Neuronal stem cell (in vitro differentiated cells): ENCODE measurements at regions not wholly inside any gene's neighbourhood (a gene's known extent, or its start where the extent isn't known, plus 50 kb on each side); places are given as distances from the start of the nearest gene placed in this dataset.

ENCODE experiments used
- DNase-seq: peaks from one replicate; pipeline ENCODE4 v3.0.0-alpha.2; 2013; ENCODE audit warnings: low spot score
- H2AFZ ChIP-seq: one replicate; pipeline ENCODE4 v1.6.1; 2013; ENCODE audit warnings: mild to moderate bottlenecking, low read length, inconsistent platforms
- H2AK5ac ChIP-seq: 2 replicates; pipeline ENCODE4 v1.6.1; 2013; ENCODE audit warnings: low read depth, mild to moderate bottlenecking, inconsistent platforms, low read length, moderate library complexity, mixed read lengths
- H2BK120ac ChIP-seq: 2 replicates; pipeline ENCODE4 v1.6.1; 2013; ENCODE audit warnings: low read depth, mild to moderate bottlenecking, inconsistent platforms, low read length, moderate library complexity, mixed read lengths
- H2BK12ac ChIP-seq: one replicate; pipeline ENCODE4 v1.6.1; 2013; ENCODE audit warnings: low read length, inconsistent platforms
- H2BK15ac ChIP-seq: 2 replicates; pipeline ENCODE4 v1.6.1; 2013; ENCODE audit warnings: mild to moderate bottlenecking, low read length, inconsistent platforms, mixed read lengths
- H2BK5ac ChIP-seq: one replicate; pipeline ENCODE4 v1.6.1; 2013; ENCODE audit warnings: inconsistent platforms, mild to moderate bottlenecking, low read length, moderate library complexity
- H3K14ac ChIP-seq: one replicate; pipeline ENCODE4 v1.6.1; 2013; ENCODE audit warnings: low read length, inconsistent platforms
- H3K18ac ChIP-seq: 2 replicates; pipeline ENCODE4 v1.6.1; 2013; ENCODE audit warnings: low read length, inconsistent platforms
- H3K23ac ChIP-seq: 2 replicates; pipeline ENCODE4 v1.6.1; 2013; ENCODE audit warnings: low read depth, mild to moderate bottlenecking, mixed read lengths, low read length, inconsistent platforms; ENCODE audit not compliant: poor library complexity
- H3K27ac ChIP-seq: replicated peaks from 3 replicates; pipeline ENCODE4 v1.5.1; 2013; ENCODE audit warnings: low read length, inconsistent platforms
- H3K27me3 ChIP-seq, 3 experiments: 2 replicates each; pipeline ENCODE4 v1.6.1; 2013; ENCODE audit warnings: low read length in 3 of 3, mild to moderate bottlenecking in 2 of 3, inconsistent platforms in 1 of 3, low read depth in 1 of 3, mixed read lengths in 1 of 3, moderate library complexity in 1 of 3; ENCODE audit not compliant: control insufficient read depth in 3 of 3, insufficient read depth in 3 of 3
- H3K36me3 ChIP-seq, 2 donors: replicated peaks in 1 of 2; 2 replicates each; pipeline ENCODE4 v1.6.1; 2013; ENCODE audit warnings: low read length in 2 of 2; ENCODE audit not compliant: control insufficient read depth in 2 of 2, insufficient read depth in 2 of 2
- H3K4ac ChIP-seq: 2 replicates; pipeline ENCODE4 v1.6.1; 2013; ENCODE audit warnings: inconsistent platforms, mild to moderate bottlenecking, low read length, moderate library complexity
- H3K4me1 ChIP-seq, 2 donors: 1 replicate in 1 of 2; 2 replicates in 1 of 2; pipeline ENCODE4 v1.6.1; 2013; ENCODE audit warnings: low read length in 2 of 2, low read depth in 1 of 2; ENCODE audit not compliant: control insufficient read depth in 2 of 2, insufficient read depth in 1 of 2
- H3K4me2 ChIP-seq: one replicate; pipeline ENCODE4 v1.6.1; 2013; ENCODE audit warnings: mild to moderate bottlenecking, low read length, inconsistent platforms; ENCODE audit not compliant: insufficient read depth, poor library complexity, severe bottlenecking
- H3K4me3 ChIP-seq, 2 donors: 2 replicates each; pipeline ENCODE4 v1.5.1; 2013; ENCODE audit warnings: low read length in 2 of 2, mild to moderate bottlenecking in 2 of 2, inconsistent platforms in 1 of 2, moderate library complexity in 1 of 2
- H3K79me1 ChIP-seq: one replicate; pipeline ENCODE4 v1.6.1; 2013; ENCODE audit warnings: low read depth, mild to moderate bottlenecking, inconsistent platforms, low read length, moderate library complexity
- H3K9ac ChIP-seq: one replicate; pipeline ENCODE4 v1.6.1; 2013; ENCODE audit warnings: mild to moderate bottlenecking, low read depth, low read length, inconsistent platforms; ENCODE audit not compliant: poor library complexity
- H3K9me3 ChIP-seq, 2 donors: replicated peaks in 1 of 2; 2 replicates each; pipeline versions ENCODE3 to v1.6.1; 2013; ENCODE audit warnings: low read length in 2 of 2, mild to moderate bottlenecking in 2 of 2, inconsistent platforms in 1 of 2, low read depth in 1 of 2, mixed read lengths in 1 of 2, moderate library complexity in 1 of 2; ENCODE audit not compliant: control insufficient read depth in 2 of 2, insufficient read depth in 1 of 2
- H4K8ac ChIP-seq: one replicate; pipeline ENCODE4 v1.6.1; 2013; ENCODE audit warnings: low read depth, mild to moderate bottlenecking, inconsistent platforms, low read length, moderate library complexity
- H4K91ac ChIP-seq: one replicate; pipeline ENCODE4 v1.6.1; 2013; ENCODE audit warnings: low read length, low read depth, mild to moderate bottlenecking, inconsistent platforms; ENCODE audit not compliant: poor library complexity
- WGBS, 2 donors: extraction: QIAGEN DNeasy Blood & Tissue Kit; methylation state at CpG; one replicate each; pipeline ENCODE4 v1.1.7; 2013; ENCODE audit warnings: missing lambda C conversion rate in 2 of 2, mixed read lengths in 1 of 2; ENCODE audit not compliant: insufficient read length in 2 of 2, insufficient replicate concordance in 1 of 2; ENCODE audit errors: extremely low coverage in 2 of 2; 5-methylcytosine and 5-hydroxymethylcytosine counted together

DNA sequence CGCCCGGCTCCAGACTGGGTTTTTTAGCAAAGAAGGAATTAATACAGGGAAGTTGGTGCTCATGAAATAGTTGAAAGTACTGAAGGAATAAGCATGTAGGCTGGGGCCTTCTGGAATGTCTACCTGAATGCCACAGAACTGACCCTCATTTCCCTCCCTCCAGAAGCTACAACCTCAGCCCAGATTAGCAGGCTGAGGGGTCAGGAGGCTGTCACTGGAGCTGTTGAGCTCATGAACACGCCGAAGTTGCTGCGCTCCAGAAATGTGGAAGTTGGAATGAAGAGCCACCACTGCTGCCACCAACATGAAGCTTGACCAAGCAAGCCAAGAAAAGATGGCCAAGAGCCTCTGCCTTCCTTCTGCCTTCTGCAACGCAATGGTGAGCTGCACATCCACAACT lies 52.2 kb upstream of the KMT2E start:
- Histone ChIP-seq H4K91ac (no peak overlapping the region), H3K18ac (no peak overlapping the region), H2BK120ac (no peak overlapping the region), H3K9ac (no peak overlapping the region), H3K4me2 (no peak overlapping the region), H3K27me3 (no peaks in the 10 kb centered on the region), H4K8ac (no peak overlapping the region), H2BK12ac (no peak overlapping the region), H3K4me3 (no peak overlapping the region), H3K79me1 (no peaks in the 10 kb centered on the region), H2AFZ (no peak overlapping the region), H2BK5ac (no peak overlapping the region), H3K27ac (no peak overlapping the region), H2AK5ac (no peak overlapping the region), H3K9me3 (peaks cover 2 to 11% of the 10 kb centered on the region in 2 donors), H2BK15ac (no peak overlapping the region), H3K23ac (no peak overlapping the region), H3K14ac (no peak overlapping the region), H3K4ac (no peak overlapping the region), H3K4me1 (peaks cover 0 to 2% of the 10 kb centered on the region in 2 donors), H3K36me3 (no peaks in the 10 kb centered on the region)
- no peak for DNase-seq
- WGBS, 2 donors = no CpG with 5 or more reads among the region's 6 CpGs

DNA sequence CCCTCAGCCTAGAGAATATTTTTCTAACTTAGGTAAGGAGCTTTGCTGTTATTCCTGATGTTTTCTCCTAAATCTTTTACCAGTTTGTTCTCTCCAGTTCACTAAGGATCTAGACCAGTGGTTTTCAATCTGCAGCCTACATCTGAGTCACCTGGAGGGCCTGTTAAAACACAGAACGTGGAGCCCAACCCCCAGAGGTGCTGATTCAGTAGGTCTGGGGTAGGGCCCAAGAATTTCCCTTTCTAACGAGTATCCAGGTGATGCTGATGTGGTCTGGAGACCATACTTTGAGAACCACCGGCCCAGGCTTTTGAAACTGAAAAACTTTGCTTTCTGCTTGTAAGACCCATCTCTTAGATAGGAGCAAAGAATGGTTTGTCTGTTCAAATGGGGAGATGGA lies 51.2 kb upstream of the KMT2E start:
- Histone ChIP-seq H3K9ac (no peak overlapping the region), H3K79me1 (no peaks in the 10 kb centered on the region), H2AFZ (no peak overlapping the region), H3K36me3 (no peaks in the 10 kb centered on the region), H3K18ac (no peak overlapping the region), H3K4me2 (no peak overlapping the region), H2AK5ac (no peak overlapping the region), H3K27me3 (no peaks in the 10 kb centered on the region), H3K14ac (no peak overlapping the region), H2BK5ac (no peak overlapping the region), H2BK12ac (no peak overlapping the region), H3K27ac (no peak overlapping the region), H3K4me1 (peaks cover 0 to 2% of the 10 kb centered on the region in 2 donors), H3K4ac (no peak overlapping the region), H4K91ac (no peak overlapping the region), H4K8ac (no peak overlapping the region), H3K23ac (no peak overlapping the region), H3K9me3 (peaks cover 2 to 11% of the 10 kb centered on the region in 2 donors), H2BK15ac (no peak overlapping the region), H2BK120ac (no peak overlapping the region), H3K4me3 (no peak overlapping the region)
- WGBS, 2 donors = no CpG with 5 or more reads among the region's 3 CpGs
- no peak for DNase-seq

DNA sequence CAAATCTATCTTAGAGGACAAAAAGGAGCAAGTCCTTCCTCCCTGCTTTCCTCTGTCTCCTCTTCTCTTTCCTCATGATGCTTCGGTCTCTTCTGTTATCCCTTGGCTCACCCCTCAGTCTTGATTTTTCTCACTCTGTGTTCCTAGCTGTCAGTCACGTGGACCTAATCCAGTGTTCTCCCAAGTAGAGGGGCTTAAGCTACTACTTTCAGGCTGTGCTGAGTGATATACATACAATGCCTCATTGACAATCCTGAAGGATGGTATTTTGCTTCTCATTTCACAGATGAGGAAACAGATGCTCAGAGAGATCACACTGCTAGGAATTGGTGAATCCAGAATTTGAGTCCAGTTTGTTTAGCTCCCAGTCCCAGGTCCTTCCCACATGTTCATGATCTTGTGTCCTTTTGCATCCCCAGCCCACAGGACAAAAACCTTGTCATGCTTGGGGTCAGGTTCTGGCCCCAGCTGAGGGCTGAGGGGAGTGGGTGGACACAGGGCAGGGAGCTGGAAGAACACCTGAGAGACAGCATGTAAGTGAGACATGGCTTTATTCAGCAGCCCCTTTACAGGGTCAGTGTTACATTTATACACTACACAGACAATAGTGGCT lies 50.5 kb upstream of the KMT2E start:
- no peak overlapping the region for H2AK5ac ChIP-seq
- no peak overlapping the region for H2AFZ ChIP-seq
- H3K23ac ChIP-seq = no peak overlapping the region
- H3K14ac ChIP-seq = no peak overlapping the region
- no peak overlapping the region for H3K18ac ChIP-seq
- H3K79me1 ChIP-seq = no peaks in the 10 kb centered on the region
- H2BK5ac ChIP-seq = no peak overlapping the region
- peaks cover 0 to 1% of the 10 kb centered on the region in 2 donors for H3K4me1 ChIP-seq
- H3K27me3 ChIP-seq = no peaks in the 10 kb centered on the region
- DNase-seq = no peak
- H2BK12ac ChIP-seq = no peak overlapping the region
- no peak overlapping the region for H2BK15ac ChIP-seq
- H4K8ac ChIP-seq = no peak overlapping the region
- no peak overlapping the region for H3K4ac ChIP-seq
- no peak overlapping the region for H3K4me3 ChIP-seq
- no peak overlapping the region for H4K91ac ChIP-seq
- no peaks in the 10 kb centered on the region for H3K36me3 ChIP-seq
- peaks cover 2 to 11% of the 10 kb centered on the region in 2 donors for H3K9me3 ChIP-seq
- no CpG with 5 or more reads among the region's 2 CpGs for WGBS, 2 donors
- no peak overlapping the region for H3K27ac ChIP-seq
- no peak overlapping the region for H3K4me2 ChIP-seq
- H3K9ac ChIP-seq = no peak overlapping the region
- no peak overlapping the region for H2BK120ac ChIP-seq

DNA sequence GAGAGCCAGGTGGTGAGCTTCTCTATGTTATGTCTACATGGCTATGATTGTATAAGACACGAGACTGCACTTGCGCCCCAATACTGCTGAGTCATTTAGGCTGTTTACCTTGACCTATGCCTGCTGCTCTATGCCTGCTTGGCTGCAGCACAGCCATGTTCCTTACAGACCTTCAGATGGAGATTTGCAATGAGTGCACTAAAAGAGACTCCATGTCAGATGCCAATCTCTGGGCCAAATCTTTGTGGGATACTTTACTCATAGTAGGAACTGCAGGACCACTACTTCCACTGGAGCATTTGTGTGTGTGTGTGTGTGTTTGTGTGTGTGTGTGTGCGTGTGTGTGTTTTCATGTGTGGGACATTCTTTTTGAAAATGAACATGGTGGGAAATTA lies 50.0 kb upstream of the KMT2E start:
- no peak overlapping the region for H2AK5ac ChIP-seq
- no peak overlapping the region for H2BK5ac ChIP-seq
- H3K79me1 ChIP-seq = no peaks in the 10 kb centered on the region
- H3K23ac ChIP-seq = no peak overlapping the region
- H3K4me3 ChIP-seq = no peak overlapping the region
- H3K14ac ChIP-seq = no peak overlapping the region
- no peak overlapping the region for H2BK120ac ChIP-seq
- no peak overlapping the region for H4K91ac ChIP-seq
- no peak for DNase-seq
- no peak overlapping the region for H3K9ac ChIP-seq
- no peak overlapping the region for H4K8ac ChIP-seq
- no CpG with 5 or more reads among the region's 3 CpGs for WGBS, 2 donors
- H3K27ac ChIP-seq = no peak overlapping the region
- H3K4ac ChIP-seq = no peak overlapping the region
- no peak overlapping the region for H2BK15ac ChIP-seq
- H3K9me3 ChIP-seq = peaks cover 2 to 11% of the 10 kb centered on the region in 2 donors
- no peak overlapping the region for H2BK12ac ChIP-seq
- no peak overlapping the region for H3K4me2 ChIP-seq
- H2AFZ ChIP-seq = no peak overlapping the region
- H3K36me3 ChIP-seq = no peaks in the 10 kb centered on the region
- H3K4me1 ChIP-seq = no peaks in the 10 kb centered on the region
- no peak overlapping the region for H3K18ac ChIP-seq
- no peaks in the 10 kb centered on the region for H3K27me3 ChIP-seq
